Transverse colon (tissue), 4 donors: ENCODE measurements at regions not wholly inside any gene's neighbourhood (a gene's known extent, or its start where the extent isn't known, plus 50 kb on each side); places are given as distances from the start of the nearest gene placed in this dataset.

Source experiments
- DNase-seq: peaks from one replicate; pipeline ENCODE4 v3.0.0-alpha.2; 2019
- H3K27ac ChIP-seq, 4 donors: fragments of 200-600 bp; sonication (generic); 2 replicates each; pipeline ENCODE4 v1.5.1; 2016 to 2018; ENCODE audit warnings: inconsistent platforms in 4 of 4
- H3K27me3 ChIP-seq: fragments of 200-600 bp; sonication (generic); 2 replicates; pipeline ENCODE4 v1.5.1; 2017; ENCODE audit warnings: inconsistent platforms
- H3K36me3 ChIP-seq, 4 donors: fragments of 200-600 bp; sonication (generic); 2 replicates each; pipeline ENCODE4 v1.5.1; 2017 to 2019; ENCODE audit warnings: inconsistent platforms in 4 of 4
- H3K4me1 ChIP-seq, 4 donors: fragments of 200-600 bp; sonication (generic); 2 replicates each; pipeline ENCODE4 v1.5.1; 2017 to 2020; ENCODE audit warnings: inconsistent platforms in 4 of 4
- H3K4me3 ChIP-seq, 4 donors: fragments of 200-600 bp; sonication (generic); 1 replicate in 1 of 4; 2 replicates in 3 of 4; pipeline versions ENCODE4 v1.5.1 to v1.6.1; 2017 to 2019; ENCODE audit warnings: inconsistent platforms in 4 of 4
- H3K9me3 ChIP-seq, 2 donors: fragments of 200-600 bp; sonication (generic); 2 replicates each; pipeline ENCODE4 v1.5.1; 2017 to 2019; ENCODE audit warnings: inconsistent platforms in 2 of 2
- EP300 ChIP-seq: sonication (generic); formaldehyde crosslinking; IDR thresholded peaks from one replicate; pipeline ENCODE4 v1.6.1; 2017; ENCODE audit warnings: antibody characterized with exemption, low read depth
- POLR2A ChIP-seq: fragments of 450-650 bp; IDR thresholded peaks from one replicate; pipeline ENCODE4 v1.6.1; 2016; ENCODE audit warnings: antibody characterized with exemption, mild to moderate bottlenecking, moderate library complexity
- POLR2AphosphoS5 ChIP-seq, 3 donors: sonication (generic); formaldehyde crosslinking; IDR thresholded peaks; one replicate each; pipeline ENCODE4 v1.6.1; 2016; ENCODE audit warnings: antibody characterized with exemption in 3 of 3
- WGBS, 2 donors: methylation state at CpG; one replicate each; pipeline ENCODE4 v1.1.5; 2018; ENCODE audit warnings: low coverage in 1 of 2; 5-methylcytosine and 5-hydroxymethylcytosine counted together
- in situ Hi-C, 4 donors: fragments of 200-750 bp; cut with MboI; loops; one replicate each; pipeline versions ENCODE4 v1.15.0 to v1.15.1; 2017; ENCODE audit warnings: low sequenced_read_pairs in 3 of 4, low pct_ligation_motif_present in 1 of 4, low pct_unique_long_range_greater_than_20kb in 1 of 4
- intact Hi-C: fragments of 100-400 bp; cut with DNase I; formaldehyde crosslinking; loops from one replicate; pipeline ENCODE4 v1.15.1; 2023; ENCODE audit warnings: low total_unique reads
- TF ChIP-seq, protein P1 (sequence below), 5 experiments: fragments of 200-600 bp in 3 of 5; fragments of 450-650 bp in 2 of 5; sonication (generic) in 3 of 5; IDR thresholded peaks; 1 replicate in 2 of 5; 2 replicates in 3 of 5; pipeline ENCODE4 v1.5.1; 2016 to 2017; ENCODE audit warnings: antibody characterized with exemption in 5 of 5, inconsistent platforms in 3 of 5, mild to moderate bottlenecking in 2 of 5, moderate library complexity in 1 of 5

DNA sequence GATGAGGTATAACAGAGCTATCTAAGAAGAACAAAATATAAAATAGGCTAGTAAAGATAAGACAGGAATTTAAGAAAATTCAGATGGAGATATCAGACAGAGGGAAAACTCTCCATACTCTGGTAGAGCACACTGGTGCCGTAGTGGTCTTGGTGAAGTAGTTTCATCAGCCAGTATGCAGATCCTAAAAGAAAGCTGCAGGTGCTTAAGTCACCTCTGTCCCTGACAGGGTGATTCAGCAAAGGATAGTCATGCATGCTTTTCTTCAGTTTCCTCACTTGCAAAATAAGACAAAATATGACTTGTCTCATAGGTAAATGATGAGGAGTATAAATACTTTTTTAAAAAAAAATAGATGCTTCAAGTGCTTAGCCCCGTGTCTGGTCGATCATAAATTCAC is 794.9 kb downstream of the TNS3 start:
- Histone ChIP-seq H3K4me3 (no peak overlapping the region), H3K9me3 (no peaks in the 10 kb centered on the region), H3K27me3 (no peaks in the 10 kb centered on the region), H3K36me3 (no peaks in the 10 kb centered on the region), H3K4me1 (no peaks in the 10 kb centered on the region), H3K27ac (no peak overlapping the region)
- in situ Hi-C loops (no loop called here), intact Hi-C loops (no loop called here)
- 82 to 85% methylated on average over 3 of the region's 3 CpGs for WGBS, 2 donors
- TF ChIP-seq POLR2A (no peak), EP300 (no peak), POLR2AphosphoS5 (IDR thresholded peaks at IDR 0.05) (no peak)
- TF ChIP-seq, protein P1, sequence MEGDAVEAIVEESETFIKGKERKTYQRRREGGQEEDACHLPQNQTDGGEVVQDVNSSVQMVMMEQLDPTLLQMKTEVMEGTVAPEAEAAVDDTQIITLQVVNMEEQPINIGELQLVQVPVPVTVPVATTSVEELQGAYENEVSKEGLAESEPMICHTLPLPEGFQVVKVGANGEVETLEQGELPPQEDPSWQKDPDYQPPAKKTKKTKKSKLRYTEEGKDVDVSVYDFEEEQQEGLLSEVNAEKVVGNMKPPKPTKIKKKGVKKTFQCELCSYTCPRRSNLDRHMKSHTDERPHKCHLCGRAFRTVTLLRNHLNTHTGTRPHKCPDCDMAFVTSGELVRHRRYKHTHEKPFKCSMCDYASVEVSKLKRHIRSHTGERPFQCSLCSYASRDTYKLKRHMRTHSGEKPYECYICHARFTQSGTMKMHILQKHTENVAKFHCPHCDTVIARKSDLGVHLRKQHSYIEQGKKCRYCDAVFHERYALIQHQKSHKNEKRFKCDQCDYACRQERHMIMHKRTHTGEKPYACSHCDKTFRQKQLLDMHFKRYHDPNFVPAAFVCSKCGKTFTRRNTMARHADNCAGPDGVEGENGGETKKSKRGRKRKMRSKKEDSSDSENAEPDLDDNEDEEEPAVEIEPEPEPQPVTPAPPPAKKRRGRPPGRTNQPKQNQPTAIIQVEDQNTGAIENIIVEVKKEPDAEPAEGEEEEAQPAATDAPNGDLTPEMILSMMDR (IDR thresholded peaks at IDR 0.05) = no peak
- no peak for DNase-seq

DNA sequence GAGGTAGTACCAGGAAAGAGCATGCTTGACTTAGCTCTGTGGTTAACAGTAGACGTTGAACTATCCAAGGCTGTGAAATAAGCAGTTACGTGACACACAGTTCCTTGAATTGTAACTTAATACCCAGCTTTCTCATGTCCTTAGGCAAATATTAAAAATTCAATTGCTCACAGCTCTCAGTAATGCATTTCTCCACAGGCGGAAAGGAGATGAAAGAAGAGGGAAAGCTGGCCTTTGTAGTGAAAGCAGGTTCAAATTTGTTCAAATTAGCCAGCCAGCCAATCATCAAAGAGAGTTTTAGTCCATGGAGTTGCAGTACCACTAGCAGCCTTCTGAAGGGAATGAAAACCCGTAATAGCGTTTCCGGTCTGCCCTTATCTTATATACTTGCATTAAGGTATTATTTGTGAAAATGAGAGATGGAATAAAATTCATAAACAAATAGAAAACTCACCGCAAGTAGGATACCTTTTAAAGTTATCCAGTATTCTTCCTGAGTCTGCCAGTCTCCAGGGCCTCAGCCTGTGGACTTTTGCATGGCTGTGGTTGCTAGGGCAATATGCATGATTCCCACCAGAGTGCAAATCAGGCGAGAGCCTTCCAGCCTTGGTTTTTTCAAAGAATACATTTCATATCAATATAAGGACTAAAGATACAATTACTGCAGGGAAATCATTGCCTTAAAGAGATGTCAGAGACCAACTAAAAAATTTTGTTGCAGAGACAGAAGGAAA is 795.5 kb downstream of the TNS3 start:
- TF ChIP-seq POLR2AphosphoS5 (IDR thresholded peaks at IDR 0.05) = no peak
- TF ChIP-seq, protein P1 (IDR thresholded peaks at IDR 0.05) = no peak
- TF ChIP-seq EP300 = no peak
- TF ChIP-seq POLR2A = no peak
- in situ Hi-C loops (no loop called here), intact Hi-C loops (no loop called here)
- no peak overlapping the region for H3K27ac ChIP-seq
- H3K27me3 ChIP-seq = no peaks in the 10 kb centered on the region
- no peaks in the 10 kb centered on the region for H3K4me1 ChIP-seq
- no peak for DNase-seq
- no peaks in the 10 kb centered on the region for H3K36me3 ChIP-seq
- no peak overlapping the region for H3K4me3 ChIP-seq
- WGBS, 2 donors = 80% methylated on average over 8 of the region's 8 CpGs
- no peaks in the 10 kb centered on the region for H3K9me3 ChIP-seq

DNA sequence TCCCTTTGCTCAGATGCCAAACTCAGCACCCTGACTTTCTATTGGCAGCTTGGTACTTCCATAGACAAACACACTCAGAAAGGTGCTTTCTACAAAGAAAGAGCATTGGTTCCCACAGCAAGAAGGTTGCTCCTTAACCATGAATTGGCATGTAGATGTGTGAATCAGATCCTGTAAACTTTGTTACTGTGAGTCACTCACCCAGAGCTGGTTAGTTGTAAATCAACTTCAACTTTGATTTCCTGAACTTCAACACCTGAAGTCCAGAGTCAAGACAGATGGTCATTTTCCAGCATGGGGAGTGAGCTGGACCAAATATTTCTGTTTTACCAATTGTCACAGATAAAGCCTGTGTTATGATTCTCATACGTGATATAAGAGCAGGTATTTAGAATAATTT is 797.2 kb downstream of the TNS3 start:
- TF ChIP-seq POLR2AphosphoS5 (IDR thresholded peaks at IDR 0.05) (no peak), EP300 (no peak), POLR2A (no peak)
- TF ChIP-seq, protein P1 (IDR thresholded peaks at IDR 0.05) = no peak
- no peak overlapping the region for H3K4me3 ChIP-seq
- no peaks in the 10 kb centered on the region for H3K4me1 ChIP-seq
- WGBS, 2 donors = 68 to 89% methylated on average over 1 of the region's 1 CpG
- no peak for DNase-seq
- H3K36me3 ChIP-seq = no peaks in the 10 kb centered on the region
- intact Hi-C loops = no loop called here
- peaks cover 0 to under 1% of the 10 kb centered on the region in 2 donors for H3K9me3 ChIP-seq
- no peak overlapping the region for H3K27ac ChIP-seq
- in situ Hi-C loops = no loop called here
- no peaks in the 10 kb centered on the region for H3K27me3 ChIP-seq

- intact Hi-C loops = no loop called here
- Histone ChIP-seq H3K9me3 (peaks cover 0 to 8% of the 10 kb centered on the region in 2 donors), H3K4me1 (no peaks in the 10 kb centered on the region), H3K27ac (no peak overlapping the region), H3K27me3 (no peaks in the 10 kb centered on the region), H3K4me3 (no peak overlapping the region), H3K36me3 (no peaks in the 10 kb centered on the region)
- 50 to 56% methylated on average over 2 of the region's 2 CpGs for WGBS, 2 donors
- in situ Hi-C loops = no loop called here
- TF ChIP-seq, protein P1 (IDR thresholded peaks at IDR 0.05) = no peak
- TF ChIP-seq EP300 (no peak), POLR2AphosphoS5 (IDR thresholded peaks at IDR 0.05) (no peak), POLR2A (no peak)
- no peak for DNase-seq
Measured at GRCh38 chr7:46781901-46782439, 799.9 kb downstream of the TNS3 start.
